UCSD-AML1 (cell line): ENCODE measurements at regions not wholly inside any gene's neighbourhood (a gene's known extent, or its start where the extent isn't known, plus 50 kb on each side); places are given as distances from the start of the nearest gene placed in this dataset.
"Not testable (repeated sequence)": the region's sequence is repeated elsewhere in the genome, so short reads cannot be mapped to it uniquely, and the experiment has no call there.

Experiments
- DNase-seq: peaks from one replicate; lab custom pipeline; 2025; ENCODE audit not compliant: unreplicated experiment; lab: John Stamatoyannopoulos, UW

- DNase-seq = no peak
Observed at GRCh38 chr3:177610686-177611633, 413.7 kb upstream of the TBL1XR1 start.

- no peak for DNase-seq
Observed at GRCh38 chr3:177611752-177612334, 414.6 kb upstream of the TBL1XR1 start.

- DNase-seq = no peak
Observed at GRCh38 chr3:177613901-177614300, 416.6 kb upstream of the TBL1XR1 start.

- peak; percentile 63 for DNase-seq
Observed at GRCh38 chr3:177615015-177615414, 417.7 kb upstream of the TBL1XR1 start.

GRCh38 chr3:177618873-177619733 is 421.8 kb upstream of the TBL1XR1 start:
- DNase-seq = no peak

GRCh38 chr3:177620073-177620472 is 422.8 kb upstream of the TBL1XR1 start:
- no peak for DNase-seq

- DNase-seq = no peak
Observed at GRCh38 chr3:177622520-177622919, 425.2 kb upstream of the TBL1XR1 start.

GRCh38 chr3:177622982-177623617 is 425.8 kb upstream of the TBL1XR1 start:
- no peak for DNase-seq

- no peak for DNase-seq
Observed at GRCh38 chr3:177624528-177625495, 427.5 kb upstream of the TBL1XR1 start.

- no peak for DNase-seq
Observed at GRCh38 chr3:177626045-177626444, 428.8 kb upstream of the TBL1XR1 start.

- DNase-seq = not testable (repeated sequence)
Observed at GRCh38 chr3:177628095-177628719, 430.9 kb upstream of the TBL1XR1 start.

- DNase-seq = no peak
Observed at GRCh38 chr3:177629276-177629675, 432.0 kb upstream of the TBL1XR1 start.

- DNase-seq = no peak
Observed at GRCh38 chr3:177633671-177634207, 436.5 kb upstream of the TBL1XR1 start.

- DNase-seq = not testable (repeated sequence)
Observed at GRCh38 chr3:177635601-177636106, 438.4 kb upstream of the TBL1XR1 start.

GRCh38 chr3:177640319-177640965 is 443.2 kb upstream of the TBL1XR1 start:
- no peak for DNase-seq

GRCh38 chr3:177641206-177641605 is 443.9 kb upstream of the TBL1XR1 start:
- no peak for DNase-seq

- no peak for DNase-seq
Observed at GRCh38 chr3:177642042-177642803, 444.9 kb upstream of the TBL1XR1 start.

GRCh38 chr3:177642804-177643125 is 445.5 kb upstream of the TBL1XR1 start:
- DNase-seq = no peak
